GM23338 (cell line): ENCODE measurements at regions not wholly inside any gene's neighbourhood (a gene's known extent, or its start where the extent isn't known, plus 50 kb on each side); places are given as distances from the start of the nearest gene placed in this dataset.
A peak's percentile ranks its signal among the peaks of the same experiment; 100 is the strongest.

Experiments used
- ATAC-seq: fragments of 200-7000 bp; cut with Tn5 transposase; 3 replicates; pipeline ENCODE4 v1.9.1; 2020
- DNase-seq: peaks from one replicate; pipeline ENCODE4 v3.0.0-alpha.2; 2015; ENCODE audit warnings: low spot score
- H2AFZ ChIP-seq: fragments of 200-600 bp; sonication (generic); 2 replicates; pipeline ENCODE4 v1.8.0; 2016; ENCODE audit warnings: antibody characterized with exemption, mild to moderate bottlenecking, moderate library complexity
- H3F3A ChIP-seq: fragments of 200-600 bp; sonication (generic); replicated peaks from 2 replicates; pipeline ENCODE4 v1.8.0; 2017; ENCODE audit warnings: antibody characterized with exemption, mixed run types, low read depth
- H3K27ac ChIP-seq: fragments of 200-600 bp; sonication (generic); 2 replicates; pipeline ENCODE4 v1.6.1; 2016; ENCODE audit warnings: low read depth
- H3K27me3 ChIP-seq: fragments of 200-600 bp; sonication (generic); 2 replicates; pipeline ENCODE4 v1.8.0; 2016; ENCODE audit warnings: mild to moderate bottlenecking, mixed run types, moderate library complexity; ENCODE audit not compliant: insufficient read depth
- H3K36me3 ChIP-seq: fragments of 200-600 bp; sonication (generic); 2 replicates; pipeline ENCODE4 v1.8.0; 2016; ENCODE audit warnings: mild to moderate bottlenecking; ENCODE audit not compliant: insufficient read depth
- H3K4me1 ChIP-seq: fragments of 200-600 bp; sonication (generic); 2 replicates; pipeline ENCODE4 v1.8.0; 2016; ENCODE audit warnings: mild to moderate bottlenecking, moderate library complexity; ENCODE audit not compliant: insufficient read depth
- H3K4me2 ChIP-seq: fragments of 200-600 bp; sonication (generic); 2 replicates; pipeline ENCODE4 v1.7.1; 2017; ENCODE audit warnings: mixed run types
- H3K4me3 ChIP-seq: fragments of 200-600 bp; sonication (generic); 2 replicates; pipeline ENCODE4 v1.6.1; 2016; ENCODE audit warnings: mixed run types
- H3K79me2 ChIP-seq: fragments of 200-600 bp; sonication (generic); replicated peaks from 2 replicates; pipeline ENCODE4 v1.8.0; 2017; ENCODE audit warnings: mild to moderate bottlenecking; ENCODE audit not compliant: insufficient read depth
- H3K9me2 ChIP-seq: fragments of 200-600 bp; sonication (generic); 2 replicates; pipeline ENCODE4 v1.8.0; 2017; ENCODE audit not compliant: insufficient read depth
- H4K20me1 ChIP-seq: fragments of 200-600 bp; sonication (generic); replicated peaks from 2 replicates; pipeline ENCODE4 v1.8.0; 2017; ENCODE audit warnings: mild to moderate bottlenecking; ENCODE audit not compliant: insufficient read depth
- H3K27ac Mint-ChIP-seq: 2 replicates; pipeline ENCODE4 v1.8.0; 2020; ENCODE audit warnings: inconsistent platforms, mild to moderate bottlenecking, moderate library complexity, mixed read lengths
- H3K27me3 Mint-ChIP-seq: 3 replicates; pipeline ENCODE4 v1.8.0; 2022; ENCODE audit warnings: low read depth, mild to moderate bottlenecking, moderate library complexity, mixed read lengths, inconsistent platforms; ENCODE audit not compliant: insufficient read depth, poor library complexity
- H3K36me3 Mint-ChIP-seq: 3 replicates; pipeline ENCODE4 v1.8.0; 2021; ENCODE audit warnings: low read depth, mild to moderate bottlenecking, inconsistent platforms, moderate library complexity, mixed read lengths
- H3K4me1 Mint-ChIP-seq: 3 replicates; pipeline ENCODE4 v1.8.0; 2020; ENCODE audit warnings: mild to moderate bottlenecking, inconsistent platforms, mixed read lengths
- H3K4me3 Mint-ChIP-seq: 3 replicates; pipeline ENCODE4 v1.8.0; 2021; ENCODE audit warnings: moderate library complexity, mild to moderate bottlenecking, inconsistent platforms, mixed read lengths
- H3K9me3 Mint-ChIP-seq: 3 replicates; pipeline ENCODE4 v1.8.0; 2020; ENCODE audit warnings: moderate library complexity, mild to moderate bottlenecking, inconsistent platforms, mixed read lengths
- CREB1 ChIP-seq: fragments of 250-450 bp; sonication (Bioruptor Pico); IDR thresholded peaks from 2 replicates; pipeline ENCODE4 v1.5.0; 2020; ENCODE audit warnings: low read depth, mild to moderate bottlenecking, moderate library complexity
- CTCF ChIP-seq, 2 experiments: fragments of 200-600 bp in 1 of 2; sonication (generic) in 1 of 2; conservative IDR thresholded peaks; 2 replicates each; pipeline versions ENCODE4 v1.5.1 to v1.6.1; 2016 to 2017; ENCODE audit warnings: antibody characterized with exemption in 2 of 2, low read depth in 2 of 2, mild to moderate bottlenecking in 2 of 2, moderate library complexity in 1 of 2
- ETS1 ChIP-seq: IDR thresholded peaks from 2 replicates; pipeline ENCODE4 v1.6.1; 2016; ENCODE audit warnings: antibody characterized with exemption
- EZH2 ChIP-seq: fragments of 200-600 bp; sonication (generic); IDR thresholded peaks from one replicate; pipeline ENCODE4 v1.8.0; 2017; ENCODE audit warnings: antibody characterized with exemption, mild to moderate bottlenecking, low read depth; ENCODE audit not compliant: unreplicated experiment
- EZH2phosphoT487 ChIP-seq: fragments of 200-600 bp; sonication (generic); IDR thresholded peaks from one replicate; pipeline ENCODE4 v1.8.1; 2018; ENCODE audit warnings: antibody characterized with exemption; ENCODE audit not compliant: unreplicated experiment
- JUNB ChIP-seq: IDR thresholded peaks from one replicate; pipeline ENCODE4 v1.6.1; 2016; ENCODE audit warnings: antibody characterized with exemption; ENCODE audit not compliant: unreplicated experiment
- NANOG ChIP-seq: IDR thresholded peaks from 2 replicates; pipeline ENCODE4 v1.6.1; 2016; ENCODE audit warnings: antibody characterized with exemption, borderline replicate concordance
- ZNF114 ChIP-seq: fragments of 250-450 bp; sonication (Bioruptor Pico); IDR thresholded peaks from 2 replicates; pipeline ENCODE4 v1.5.0; 2020; ENCODE audit warnings: mild to moderate bottlenecking, moderate library complexity
- ZNF331 ChIP-seq: fragments of 250-450 bp; sonication (Bioruptor Pico); IDR thresholded peaks from 2 replicates; pipeline ENCODE4 v1.5.0; 2020; ENCODE audit warnings: low read depth, mild to moderate bottlenecking, moderate library complexity
- TF ChIP-seq, protein P1 (sequence below): fragments of 250-450 bp; sonication (Bioruptor Pico); IDR thresholded peaks from 2 replicates; pipeline ENCODE4 v1.5.0; 2020; ENCODE audit warnings: mild to moderate bottlenecking, moderate library complexity
- TF ChIP-seq, protein P2 (sequence below): IDR thresholded peaks from one replicate; pipeline ENCODE4 v1.6.1; 2018; ENCODE audit warnings: antibody characterized with exemption; ENCODE audit not compliant: unreplicated experiment

DNA sequence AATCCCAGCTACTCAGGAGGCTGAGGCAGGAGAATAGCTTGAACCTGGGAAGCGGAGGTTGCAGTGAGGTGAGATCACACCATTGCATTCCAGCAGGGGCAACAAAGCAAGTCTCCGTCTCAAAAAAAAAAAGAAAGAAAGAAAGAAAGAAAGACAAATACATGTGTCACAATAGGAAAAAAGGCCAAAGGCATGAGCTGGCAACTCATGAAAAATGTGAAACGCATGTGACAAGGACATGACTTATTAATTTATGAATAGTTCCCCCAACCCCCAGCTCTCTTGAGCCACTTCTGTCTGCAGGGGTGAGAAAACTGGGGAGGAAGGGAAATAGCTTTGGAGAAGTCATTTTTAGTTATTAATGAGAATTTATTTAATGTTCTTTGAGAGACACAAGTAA, 120.6 kb downstream of the AIPL1 start (continued):
- TF ChIP-seq, protein P1, sequence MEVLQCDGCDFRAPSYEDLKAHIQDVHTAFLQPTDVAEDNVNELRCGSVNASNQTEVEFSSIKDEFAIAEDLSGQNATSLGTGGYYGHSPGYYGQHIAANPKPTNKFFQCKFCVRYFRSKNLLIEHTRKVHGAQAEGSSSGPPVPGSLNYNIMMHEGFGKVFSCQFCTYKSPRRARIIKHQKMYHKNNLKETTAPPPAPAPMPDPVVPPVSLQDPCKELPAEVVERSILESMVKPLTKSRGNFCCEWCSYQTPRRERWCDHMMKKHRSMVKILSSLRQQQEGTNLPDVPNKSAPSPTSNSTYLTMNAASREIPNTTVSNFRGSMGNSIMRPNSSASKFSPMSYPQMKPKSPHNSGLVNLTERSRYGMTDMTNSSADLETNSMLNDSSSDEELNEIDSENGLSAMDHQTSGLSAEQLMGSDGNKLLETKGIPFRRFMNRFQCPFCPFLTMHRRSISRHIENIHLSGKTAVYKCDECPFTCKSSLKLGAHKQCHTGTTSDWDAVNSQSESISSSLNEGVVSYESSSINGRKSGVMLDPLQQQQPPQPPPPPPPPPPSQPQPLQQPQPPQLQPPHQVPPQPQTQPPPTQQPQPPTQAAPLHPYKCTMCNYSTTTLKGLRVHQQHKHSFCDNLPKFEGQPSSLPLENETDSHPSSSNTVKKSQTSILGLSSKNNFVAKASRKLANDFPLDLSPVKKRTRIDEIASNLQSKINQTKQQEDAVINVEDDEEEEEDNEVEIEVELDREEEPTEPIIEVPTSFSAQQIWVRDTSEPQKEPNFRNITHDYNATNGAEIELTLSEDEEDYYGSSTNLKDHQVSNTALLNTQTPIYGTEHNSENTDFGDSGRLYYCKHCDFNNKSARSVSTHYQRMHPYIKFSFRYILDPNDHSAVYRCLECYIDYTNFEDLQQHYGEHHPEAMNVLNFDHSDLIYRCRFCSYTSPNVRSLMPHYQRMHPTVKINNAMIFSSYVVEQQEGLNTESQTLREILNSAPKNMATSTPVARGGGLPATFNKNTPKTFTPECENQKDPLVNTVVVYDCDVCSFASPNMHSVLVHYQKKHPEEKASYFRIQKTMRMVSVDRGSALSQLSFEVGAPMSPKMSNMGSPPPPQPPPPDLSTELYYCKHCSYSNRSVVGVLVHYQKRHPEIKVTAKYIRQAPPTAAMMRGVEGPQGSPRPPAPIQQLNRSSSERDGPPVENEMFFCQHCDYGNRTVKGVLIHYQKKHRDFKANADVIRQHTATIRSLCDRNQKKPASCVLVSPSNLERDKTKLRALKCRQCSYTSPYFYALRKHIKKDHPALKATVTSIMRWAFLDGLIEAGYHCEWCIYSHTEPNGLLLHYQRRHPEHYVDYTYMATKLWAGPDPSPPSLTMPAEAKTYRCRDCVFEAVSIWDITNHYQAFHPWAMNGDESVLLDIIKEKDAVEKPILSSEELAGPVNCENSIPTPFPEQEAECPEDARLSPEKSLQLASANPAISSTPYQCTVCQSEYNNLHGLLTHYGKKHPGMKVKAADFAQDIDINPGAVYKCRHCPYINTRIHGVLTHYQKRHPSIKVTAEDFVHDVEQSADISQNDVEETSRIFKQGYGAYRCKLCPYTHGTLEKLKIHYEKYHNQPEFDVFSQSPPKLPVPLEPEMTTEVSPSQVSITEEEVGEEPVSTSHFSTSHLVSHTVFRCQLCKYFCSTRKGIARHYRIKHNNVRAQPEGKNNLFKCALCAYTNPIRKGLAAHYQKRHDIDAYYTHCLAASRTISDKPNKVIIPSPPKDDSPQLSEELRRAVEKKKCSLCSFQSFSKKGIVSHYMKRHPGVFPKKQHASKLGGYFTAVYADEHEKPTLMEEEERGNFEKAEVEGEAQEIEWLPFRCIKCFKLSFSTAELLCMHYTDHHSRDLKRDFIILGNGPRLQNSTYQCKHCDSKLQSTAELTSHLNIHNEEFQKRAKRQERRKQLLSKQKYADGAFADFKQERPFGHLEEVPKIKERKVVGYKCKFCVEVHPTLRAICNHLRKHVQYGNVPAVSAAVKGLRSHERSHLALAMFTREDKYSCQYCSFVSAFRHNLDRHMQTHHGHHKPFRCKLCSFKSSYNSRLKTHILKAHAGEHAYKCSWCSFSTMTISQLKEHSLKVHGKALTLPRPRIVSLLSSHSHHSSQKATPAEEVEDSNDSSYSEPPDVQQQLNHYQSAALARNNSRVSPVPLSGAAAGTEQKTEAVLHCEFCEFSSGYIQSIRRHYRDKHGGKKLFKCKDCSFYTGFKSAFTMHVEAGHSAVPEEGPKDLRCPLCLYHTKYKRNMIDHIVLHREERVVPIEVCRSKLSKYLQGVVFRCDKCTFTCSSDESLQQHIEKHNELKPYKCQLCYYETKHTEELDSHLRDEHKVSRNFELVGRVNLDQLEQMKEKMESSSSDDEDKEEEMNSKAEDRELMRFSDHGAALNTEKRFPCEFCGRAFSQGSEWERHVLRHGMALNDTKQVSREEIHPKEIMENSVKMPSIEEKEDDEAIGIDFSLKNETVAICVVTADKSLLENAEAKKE (CRISPR knock-in tag): no peak
- TF ChIP-seq CREB1 (CRISPR knock-in tag) (no peak), EZH2phosphoT487 (no peak)

- Histone ChIP-seq H3K9me2 (peaks cover 4% of the 10 kb centered on the region; the same call in 1 of the 2 replicates), H4K20me1 (no peaks in the 10 kb centered on the region), H3F3A (no peaks in the 10 kb centered on the region), H3K4me2 (no peak overlapping the region), H3K27ac (no peak overlapping the region), H2AFZ (no peak overlapping the region), H3K79me2 (no peaks in the 10 kb centered on the region), H3K36me3 (no peaks in the 10 kb centered on the region), H3K27me3 (no peaks in the 10 kb centered on the region), H3K4me3 (no peak overlapping the region), H3K4me1 (no peaks in the 10 kb centered on the region)
- Mint-ChIP-seq H3K27me3 (peaks cover 4% of the 10 kb centered on the region), H3K9me3 (no peaks in the 10 kb centered on the region), H3K27ac (no peak overlapping the region), H3K4me3 (no peak overlapping the region), H3K4me1 (no peaks in the 10 kb centered on the region; the same call in 2 of the 3 replicates), H3K36me3 (no peaks in the 10 kb centered on the region)
- ATAC-seq (no peak), DNase-seq (peak; percentile 57)
- TF ChIP-seq ETS1 (no peak), ZNF114 (CRISPR knock-in tag) (no peak), CTCF (conservative IDR thresholded peaks at IDR 0.05; ENCODE audit: low read depth in 2 of 2) (no peak), EZH2 (no peak), NANOG (no peak), CREB1 (CRISPR knock-in tag) (no peak), ZNF331 (CRISPR knock-in tag) (no peak), JUNB (no peak)
- TF ChIP-seq, protein P2, sequence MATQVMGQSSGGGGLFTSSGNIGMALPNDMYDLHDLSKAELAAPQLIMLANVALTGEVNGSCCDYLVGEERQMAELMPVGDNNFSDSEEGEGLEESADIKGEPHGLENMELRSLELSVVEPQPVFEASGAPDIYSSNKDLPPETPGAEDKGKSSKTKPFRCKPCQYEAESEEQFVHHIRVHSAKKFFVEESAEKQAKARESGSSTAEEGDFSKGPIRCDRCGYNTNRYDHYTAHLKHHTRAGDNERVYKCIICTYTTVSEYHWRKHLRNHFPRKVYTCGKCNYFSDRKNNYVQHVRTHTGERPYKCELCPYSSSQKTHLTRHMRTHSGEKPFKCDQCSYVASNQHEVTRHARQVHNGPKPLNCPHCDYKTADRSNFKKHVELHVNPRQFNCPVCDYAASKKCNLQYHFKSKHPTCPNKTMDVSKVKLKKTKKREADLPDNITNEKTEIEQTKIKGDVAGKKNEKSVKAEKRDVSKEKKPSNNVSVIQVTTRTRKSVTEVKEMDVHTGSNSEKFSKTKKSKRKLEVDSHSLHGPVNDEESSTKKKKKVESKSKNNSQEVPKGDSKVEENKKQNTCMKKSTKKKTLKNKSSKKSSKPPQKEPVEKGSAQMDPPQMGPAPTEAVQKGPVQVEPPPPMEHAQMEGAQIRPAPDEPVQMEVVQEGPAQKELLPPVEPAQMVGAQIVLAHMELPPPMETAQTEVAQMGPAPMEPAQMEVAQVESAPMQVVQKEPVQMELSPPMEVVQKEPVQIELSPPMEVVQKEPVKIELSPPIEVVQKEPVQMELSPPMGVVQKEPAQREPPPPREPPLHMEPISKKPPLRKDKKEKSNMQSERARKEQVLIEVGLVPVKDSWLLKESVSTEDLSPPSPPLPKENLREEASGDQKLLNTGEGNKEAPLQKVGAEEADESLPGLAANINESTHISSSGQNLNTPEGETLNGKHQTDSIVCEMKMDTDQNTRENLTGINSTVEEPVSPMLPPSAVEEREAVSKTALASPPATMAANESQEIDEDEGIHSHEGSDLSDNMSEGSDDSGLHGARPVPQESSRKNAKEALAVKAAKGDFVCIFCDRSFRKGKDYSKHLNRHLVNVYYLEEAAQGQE: no peak
These were observed 121.1 kb downstream of the AIPL1 start for GRCh38 chr17:6313835-6314234.
